CD4-positive, alpha-beta memory T cell (primary cell): ENCODE measurements at regions not wholly inside any gene's neighbourhood (a gene's known extent, or its start where the extent isn't known, plus 50 kb on each side); places are given as distances from the start of the nearest gene placed in this dataset.

Source experiments
- CTCF ChIA-PET: fragments of 350-600 bp; sonication (Branson Sonifier 250); formaldehyde crosslinking; loops from one replicate; lab custom pipeline; 2021; ENCODE audit warnings: inconsistent platforms; ENCODE audit not compliant: partially characterized antibody; lab: Charles Lee
- POLR2A ChIA-PET: fragments of 350-600 bp; sonication (Branson Sonifier 250); formaldehyde crosslinking; loops from one replicate; lab custom pipeline; 2021; ENCODE audit not compliant: partially characterized antibody; lab: Charles Lee
- DNase-seq, 5 donors: peaks; one replicate each; pipeline versions ENCODE4 v3.0.0 to v3.0.0-alpha.2; 2020 to 2022; ENCODE audit warnings: mixed read lengths in 1 of 5
- H3K27ac ChIP-seq: one replicate; pipeline ENCODE4 v1.7.0; 2013; ENCODE audit warnings: low read depth, low read length
- H3K27me3 ChIP-seq: 2 replicates; pipeline ENCODE4 v1.7.0; 2013; ENCODE audit warnings: mild to moderate bottlenecking, low read length, moderate library complexity; ENCODE audit not compliant: insufficient read depth
- H3K36me3 ChIP-seq: 2 replicates; pipeline ENCODE4 v1.7.0; 2013; ENCODE audit warnings: mild to moderate bottlenecking, low read length, moderate library complexity; ENCODE audit not compliant: insufficient read depth
- H3K4me1 ChIP-seq: 2 replicates; pipeline ENCODE4 v1.7.0; 2013; ENCODE audit warnings: mild to moderate bottlenecking, low read length, moderate library complexity; ENCODE audit not compliant: insufficient read depth
- H3K4me3 ChIP-seq, 2 donors: one replicate each; pipeline ENCODE4 v1.7.0; 2013; ENCODE audit warnings: low read length in 2 of 2, mild to moderate bottlenecking in 1 of 2
- H3K9me3 ChIP-seq, 2 donors: one replicate each; pipeline ENCODE4 v1.7.0; 2013; ENCODE audit warnings: low read length in 2 of 2, control low read depth in 1 of 2; ENCODE audit not compliant: control insufficient read depth in 1 of 2
- H3K27ac Mint-ChIP-seq, 7 donors: one replicate each; pipeline ENCODE4 v1.8.0; 2020 to 2021; ENCODE audit warnings: mixed read lengths in 7 of 7, mild to moderate bottlenecking in 6 of 7, inconsistent platforms in 3 of 7, moderate library complexity in 3 of 7
- H3K27me3 Mint-ChIP-seq, 2 donors: one replicate each; pipeline ENCODE4 v1.8.0; 2020 to 2021; ENCODE audit warnings: mixed read lengths in 2 of 2
- H3K36me3 Mint-ChIP-seq, 2 donors: one replicate each; pipeline ENCODE4 v1.8.0; 2020 to 2021; ENCODE audit warnings: mixed read lengths in 2 of 2, inconsistent platforms in 1 of 2, mild to moderate bottlenecking in 1 of 2
- H3K4me1 Mint-ChIP-seq, 4 donors: one replicate each; pipeline ENCODE4 v1.8.0; 2020 to 2021; ENCODE audit warnings: mixed read lengths in 4 of 4, mild to moderate bottlenecking in 1 of 4
- H3K4me3 Mint-ChIP-seq, 8 donors: one replicate each; pipeline ENCODE4 v1.8.0; 2020 to 2021; ENCODE audit warnings: mixed read lengths in 8 of 8, mild to moderate bottlenecking in 7 of 8, moderate library complexity in 6 of 8, inconsistent platforms in 3 of 8
- H3K9me3 Mint-ChIP-seq, 8 donors: one replicate each; pipeline ENCODE4 v1.8.0; 2020 to 2021; ENCODE audit warnings: mixed read lengths in 8 of 8, mild to moderate bottlenecking in 5 of 8, inconsistent platforms in 3 of 8, moderate library complexity in 1 of 8
- intact Hi-C: fragments of 100-400 bp; cut with micrococcal nuclease; formaldehyde crosslinking; loops from one replicate; pipeline ENCODE4 v1.15.1; 2023

- Mint-ChIP-seq H3K4me3 (no peak overlapping the region), H3K27ac (no peak overlapping the region), H3K36me3 (no peaks in the 10 kb centered on the region), H3K27me3 (peaks cover 14 to 25% of the 10 kb centered on the region in 2 donors), H3K9me3 (no peaks in the 10 kb centered on the region), H3K4me1 (no peaks in the 10 kb centered on the region)
- no peak for DNase-seq
- Histone ChIP-seq H3K27me3 (peaks cover 4% of the 10 kb centered on the region), H3K27ac (no peak overlapping the region), H3K4me3 (no peak overlapping the region), H3K4me1 (no peaks in the 10 kb centered on the region), H3K36me3 (no peaks in the 10 kb centered on the region), H3K9me3 (no peaks in the 10 kb centered on the region)
- POLR2A ChIA-PET, result no interaction called here
- CTCF ChIA-PET, result interaction anchor here (0.9 to 2.7 kb wide), 3 partner anchors 173 to 231 kb away, joined by 3 to 13 read pairs (median 3); no protein-coding TSS in a partner anchor
- intact Hi-C loops, result loop anchor here (1.0 kb wide), 1 partner anchor 231 kb away; no protein-coding TSS in a partner anchor
Measured at GRCh38 chr6:3510617-3511016, 53.8 kb upstream of the SLC22A23 start.

DNA sequence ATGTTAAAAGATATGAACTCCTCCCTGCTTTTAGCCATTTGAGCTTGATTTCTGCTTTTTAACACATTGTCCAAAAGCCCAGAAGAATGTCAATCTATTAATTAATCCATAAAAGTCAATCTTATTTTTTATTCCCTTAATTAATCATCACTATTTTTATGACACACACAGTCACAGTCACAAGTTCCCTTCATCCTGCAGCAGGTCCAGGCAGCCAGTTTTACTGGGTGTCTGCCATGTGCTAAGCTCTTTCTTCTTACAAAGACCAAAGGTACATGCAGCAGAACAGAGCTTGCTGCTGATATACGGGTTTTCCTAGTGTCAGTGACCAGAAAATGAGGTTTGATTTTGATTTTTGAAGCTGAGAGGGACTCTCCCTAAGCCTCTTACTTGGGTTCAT is 53.3 kb upstream of the SLC22A23 start:
- no peaks in the 10 kb centered on the region for H3K4me1 ChIP-seq
- H3K4me3 ChIP-seq, result no peak overlapping the region
- ChIA-PET CTCF (interaction anchor here (0.9 to 2.7 kb wide), 3 partner anchors 173 to 230 kb away, joined by 3 to 13 read pairs (median 3); no protein-coding TSS in a partner anchor), POLR2A (no interaction called here)
- Mint-ChIP-seq H3K27me3 (peaks cover 14 to 25% of the 10 kb centered on the region in 2 donors), H3K9me3 (no peaks in the 10 kb centered on the region), H3K27ac (no peak overlapping the region), H3K4me3 (no peak overlapping the region), H3K4me1 (no peaks in the 10 kb centered on the region), H3K36me3 (no peaks in the 10 kb centered on the region)
- no peaks in the 10 kb centered on the region for H3K9me3 ChIP-seq
- intact Hi-C loops, result no loop called here
- no peak for DNase-seq
- H3K27ac ChIP-seq, result no peak overlapping the region
- H3K36me3 ChIP-seq, result no peaks in the 10 kb centered on the region
- H3K27me3 ChIP-seq, result peaks cover 4% of the 10 kb centered on the region

GRCh38 chr6:3509336-3509735 is 52.5 kb upstream of the SLC22A23 start:
- Mint-ChIP-seq H3K9me3 (peaks cover 0 to 2% (median 0%) of the 10 kb centered on the region in 8 donors), H3K27ac (no peak overlapping the region), H3K4me3 (no peak overlapping the region), H3K36me3 (no peaks in the 10 kb centered on the region), H3K27me3 (peaks cover 11 to 23% of the 10 kb centered on the region in 2 donors), H3K4me1 (no peaks in the 10 kb centered on the region)
- intact Hi-C loops, result no loop called here
- no peak for DNase-seq
- Histone ChIP-seq H3K36me3 (no peaks in the 10 kb centered on the region), H3K4me1 (no peaks in the 10 kb centered on the region), H3K27me3 (peaks cover 4% of the 10 kb centered on the region), H3K9me3 (no peaks in the 10 kb centered on the region), H3K27ac (no peak overlapping the region), H3K4me3 (no peak overlapping the region)
- ChIA-PET CTCF (interaction anchor here (1.1 kb wide), 1 partner anchor 224 kb away, joined by 3 read pairs; no protein-coding TSS in a partner anchor), POLR2A (no interaction called here)

GRCh38 chr6:3506751-3507383 is 50.0 kb upstream of the SLC22A23 start:
- no peak overlapping the region for H3K4me3 ChIP-seq
- no peaks in the 10 kb centered on the region for H3K9me3 ChIP-seq
- no peaks in the 10 kb centered on the region for H3K4me1 ChIP-seq
- Mint-ChIP-seq H3K4me1 (no peaks in the 10 kb centered on the region), H3K9me3 (peaks cover 0 to 2% (median 0%) of the 10 kb centered on the region in 8 donors), H3K36me3 (no peaks in the 10 kb centered on the region), H3K27ac (no peak overlapping the region), H3K27me3 (peaks cover 11 to 15% of the 10 kb centered on the region in 2 donors), H3K4me3 (no peak overlapping the region)
- DNase-seq, result no peak
- intact Hi-C loops, result no loop called here
- POLR2A ChIA-PET, result no interaction called here
- no peaks in the 10 kb centered on the region for H3K36me3 ChIP-seq
- H3K27me3 ChIP-seq, result no peaks in the 10 kb centered on the region
- CTCF ChIA-PET, result no interaction called here
- H3K27ac ChIP-seq, result no peak overlapping the region
